ENCODE measurements at regions not wholly inside any gene's neighbourhood (a gene's known extent, or its start where the extent isn't known, plus 50 kb on each side); places are given as distances from the start of the nearest gene placed in this dataset.
"Not testable (repeated sequence)": the region's sequence is repeated elsewhere in the genome, so short reads cannot be mapped to it uniquely, and the experiment has no call there.

- TF ChIP-seq CTCF (IDR thresholded peaks at IDR 0.05 in 8 of 11, conservative IDR thresholded peaks at IDR 0.05 in 3 of 11); POLR2A (IDR thresholded peaks at IDR 0.05): not testable (repeated sequence)
These were observed 88.5 kb upstream of the HCCS start for GRCh38 chrX:11022588-11022987.

All from spleen (tissue), 7 donors.